ENCODE measurements at regions not wholly inside any gene's neighbourhood (a gene's known extent, or its start where the extent isn't known, plus 50 kb on each side); places are given as distances from the start of the nearest gene placed in this dataset.

- TF ChIP-seq CHD1 (IDR thresholded peaks at IDR 0.05; ENCODE audit: low read depth, low read length) (no peak), POLR2A (IDR thresholded peaks at IDR 0.05; ENCODE audit: low read depth, low read length) (no peak), RFX5 (IDR thresholded peaks at IDR 0.05; ENCODE audit: low read depth, low read length) (no peak), RAD21 (IDR thresholded peaks at IDR 0.05; ENCODE audit: low read length) (no peak), CTCF (conservative IDR thresholded peaks at IDR 0.05; ENCODE audit: low read depth, low read length) (no peak)
Measured at GRCh38 chr6:23630726-23631635, 495.0 kb upstream of the NRSN1 start.
